OCI-LY7 (cell line): ENCODE measurements at regions not wholly inside any gene's neighbourhood (a gene's known extent, or its start where the extent isn't known, plus 50 kb on each side); places are given as distances from the start of the nearest gene placed in this dataset.

Source experiments
- BruUV-seq: library from RNA; stranded (reverse); fragments of 400-500 nt; replicated peaks from 2 replicates; lab custom pipeline; 2021; lab: Mats Ljungman, UMichigan
- CTCF ChIA-PET: fragments of 300-600 bp; sonication (Branson Sonifier 250); formaldehyde crosslinking; loops from one replicate; lab custom pipeline; 2022; ENCODE audit warnings: antibody characterized with exemption; ENCODE audit not compliant: unreplicated experiment; lab: Charles Lee
- POLR2A ChIA-PET: fragments of 300-600 bp; sonication (Branson Sonifier 250); formaldehyde crosslinking; loops from one replicate; lab custom pipeline; 2022; ENCODE audit warnings: antibody characterized with exemption; lab: Charles Lee
- DNase-seq: peaks from one replicate; pipeline ENCODE4 v3.0.0-alpha.2; 2015; ENCODE audit warnings: low spot score
- H2AFZ ChIP-seq: fragments of 200-600 bp; sonication (generic), shearing (Covaris generic); 2 replicates; pipeline ENCODE4 v1.6.1; 2014; ENCODE audit warnings: mild to moderate bottlenecking, antibody characterized with exemption, low read length, moderate library complexity
- H3K27ac ChIP-seq: fragments of 200-600 bp; sonication (generic); 2 replicates; pipeline ENCODE4 v1.5.1; 2014; ENCODE audit warnings: mixed run types, low read depth, mild to moderate bottlenecking, moderate library complexity, low read length, inconsistent platforms; ENCODE audit not compliant: poor library complexity, severe bottlenecking
- H3K36me3 ChIP-seq: fragments of 200-600 bp; sonication (generic); 2 replicates; pipeline ENCODE4 v1.6.1; 2014; ENCODE audit warnings: mild to moderate bottlenecking, antibody characterized with exemption, low read length, moderate library complexity, mixed read lengths; ENCODE audit not compliant: insufficient read depth
- H3K4me1 ChIP-seq: fragments of 200-600 bp; sonication (generic); 2 replicates; pipeline ENCODE4 v1.5.1; 2014; ENCODE audit warnings: mild to moderate bottlenecking, low read length; ENCODE audit not compliant: insufficient read depth, poor library complexity, severe bottlenecking
- H3K4me2 ChIP-seq: fragments of 200-600 bp; sonication (generic); 2 replicates; pipeline ENCODE4 v1.6.1; 2014; ENCODE audit warnings: mild to moderate bottlenecking, low read length
- H3K4me3 ChIP-seq: fragments of 200-600 bp; sonication (generic); 2 replicates; pipeline ENCODE4 v1.5.1; 2014; ENCODE audit warnings: mild to moderate bottlenecking, low read depth, low read length; ENCODE audit not compliant: poor library complexity, severe bottlenecking
- H3K79me2 ChIP-seq: fragments of 200-600 bp; sonication (generic); 2 replicates; pipeline ENCODE4 v1.6.1; 2016; ENCODE audit warnings: low read depth, mild to moderate bottlenecking, low read length, moderate library complexity, mixed read lengths; ENCODE audit not compliant: insufficient read depth
- H3K9me2 ChIP-seq: fragments of 200-600 bp; sonication (generic); 2 replicates; pipeline ENCODE4 v1.6.1; 2016; ENCODE audit warnings: mild to moderate bottlenecking, low read length, mixed read lengths; ENCODE audit not compliant: insufficient read depth
- H3K9me3 ChIP-seq: fragments of 200-600 bp; sonication (generic); 2 replicates; pipeline ENCODE4 v1.6.1; 2014; ENCODE audit warnings: mild to moderate bottlenecking, mixed run types, low read length, mixed read lengths
- H4K20me1 ChIP-seq: fragments of 200-600 bp; sonication (generic); 2 replicates; pipeline ENCODE4 v1.6.1; 2014; ENCODE audit warnings: mild to moderate bottlenecking, antibody characterized with exemption, low read length, moderate library complexity, mixed read lengths; ENCODE audit not compliant: insufficient read depth
- CTCF ChIP-seq: fragments of 200-600 bp; sonication (generic); conservative IDR thresholded peaks from 2 replicates; pipeline ENCODE4 v1.5.1; 2014; ENCODE audit warnings: mild to moderate bottlenecking, antibody characterized with exemption, low read length, moderate library complexity, mixed read lengths
- EZH2phosphoT487 ChIP-seq: fragments of 200-600 bp; sonication (generic); IDR thresholded peaks from 2 replicates; pipeline ENCODE4 v1.6.1; 2018; ENCODE audit warnings: low read depth, borderline replicate concordance, mild to moderate bottlenecking, mixed run types, antibody characterized with exemption, low read length, moderate library complexity, mixed read lengths
- intact Hi-C: fragments of 100-400 bp; cut with micrococcal nuclease; formaldehyde crosslinking; loops from one replicate; pipeline ENCODE4 v1.10.0; 2022; ENCODE audit not compliant: unreplicated experiment

- CTCF ChIA-PET = no interaction called here
- H3K27ac ChIP-seq = no peak overlapping the region
Observed at GRCh38 chr4:134126000-134126560, 75.5 kb downstream of the PABPC4L start.

GRCh38 chr4:134122903-134123302 lies 78.7 kb downstream of the PABPC4L start:
- ChIA-PET POLR2A (no interaction called here), CTCF (no interaction called here)
- Histone ChIP-seq H4K20me1 (no peaks in the 10 kb centered on the region), H3K9me3 (no peaks in the 10 kb centered on the region), H3K27ac (no peak overlapping the region), H3K4me1 (no peaks in the 10 kb centered on the region), H3K79me2 (no peaks in the 10 kb centered on the region), H3K4me2 (no peak overlapping the region), H3K9me2 (no peaks in the 10 kb centered on the region), H3K36me3 (no peaks in the 10 kb centered on the region), H3K4me3 (no peak overlapping the region), H2AFZ (no peak overlapping the region)
- intact Hi-C loops = no loop called here
- TF ChIP-seq CTCF (no peak), EZH2phosphoT487 (no peak)
- DNase-seq = no peak
- BruUV-seq = no TSS peak

More at GRCh38 chr4:134126000-134126560, 75.5 kb downstream of the PABPC4L start:
- Histone ChIP-seq H3K4me3 (no peak overlapping the region), H3K9me3 (no peaks in the 10 kb centered on the region), H2AFZ (no peak overlapping the region), H3K79me2 (no peaks in the 10 kb centered on the region), H3K4me2 (no peak overlapping the region), H3K9me2 (no peaks in the 10 kb centered on the region), H4K20me1 (no peaks in the 10 kb centered on the region), H3K4me1 (no peaks in the 10 kb centered on the region), H3K36me3 (no peaks in the 10 kb centered on the region)
- POLR2A ChIA-PET = interaction anchor here (0.7 to 1.2 kb wide), 2 partner anchors 12 to 38 kb away, joined by 3 read pairs; no protein-coding TSS in a partner anchor
- DNase-seq = no peak
- TF ChIP-seq EZH2phosphoT487 = no peak
- no peak for TF ChIP-seq CTCF
- intact Hi-C loops = no loop called here
- no TSS peak for BruUV-seq

- Histone ChIP-seq H3K4me1 (no peaks in the 10 kb centered on the region), H3K79me2 (no peaks in the 10 kb centered on the region), H3K4me2 (no peak overlapping the region), H4K20me1 (no peaks in the 10 kb centered on the region), H3K9me2 (no peaks in the 10 kb centered on the region), H3K4me3 (no peak overlapping the region), H2AFZ (no peak overlapping the region), H3K9me3 (no peaks in the 10 kb centered on the region), H3K27ac (no peak overlapping the region), H3K36me3 (no peaks in the 10 kb centered on the region)
- no peak for DNase-seq
- BruUV-seq = no TSS peak
- ChIA-PET CTCF (no interaction called here), POLR2A (interaction anchor here (1.2 kb wide), 1 partner anchor 10 kb away, joined by 3 read pairs; no protein-coding TSS in a partner anchor)
- intact Hi-C loops = no loop called here
- TF ChIP-seq CTCF (no peak), EZH2phosphoT487 (no peak)
Observed at GRCh38 chr4:134117392-134118183, 84.0 kb downstream of the PABPC4L start.
